ENCODE measurements at regions not wholly inside any gene's neighbourhood (a gene's known extent, or its start where the extent isn't known, plus 50 kb on each side); places are given as distances from the start of the nearest gene placed in this dataset.

GRCh38 chr4:66164869-66165268, 494.6 kb upstream of the EPHA5 start:
- no peak overlapping the region for H3K4me3 ChIP-seq (ENCODE audit: low read length)
- no peaks in the 10 kb centered on the region for H3F3A ChIP-seq (ENCODE audit: control insufficient read depth, insufficient read depth)
- no peaks in the 10 kb centered on the region for H3K27me3 ChIP-seq (ENCODE audit: control insufficient read depth, low read length)
- no peak for TF ChIP-seq EZH2phosphoT487 (IDR thresholded peaks at IDR 0.05; ENCODE audit: borderline replicate concordance, low read length)
- TF ChIP-seq, protein P1, sequence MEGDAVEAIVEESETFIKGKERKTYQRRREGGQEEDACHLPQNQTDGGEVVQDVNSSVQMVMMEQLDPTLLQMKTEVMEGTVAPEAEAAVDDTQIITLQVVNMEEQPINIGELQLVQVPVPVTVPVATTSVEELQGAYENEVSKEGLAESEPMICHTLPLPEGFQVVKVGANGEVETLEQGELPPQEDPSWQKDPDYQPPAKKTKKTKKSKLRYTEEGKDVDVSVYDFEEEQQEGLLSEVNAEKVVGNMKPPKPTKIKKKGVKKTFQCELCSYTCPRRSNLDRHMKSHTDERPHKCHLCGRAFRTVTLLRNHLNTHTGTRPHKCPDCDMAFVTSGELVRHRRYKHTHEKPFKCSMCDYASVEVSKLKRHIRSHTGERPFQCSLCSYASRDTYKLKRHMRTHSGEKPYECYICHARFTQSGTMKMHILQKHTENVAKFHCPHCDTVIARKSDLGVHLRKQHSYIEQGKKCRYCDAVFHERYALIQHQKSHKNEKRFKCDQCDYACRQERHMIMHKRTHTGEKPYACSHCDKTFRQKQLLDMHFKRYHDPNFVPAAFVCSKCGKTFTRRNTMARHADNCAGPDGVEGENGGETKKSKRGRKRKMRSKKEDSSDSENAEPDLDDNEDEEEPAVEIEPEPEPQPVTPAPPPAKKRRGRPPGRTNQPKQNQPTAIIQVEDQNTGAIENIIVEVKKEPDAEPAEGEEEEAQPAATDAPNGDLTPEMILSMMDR (IDR thresholded peaks at IDR 0.05; ENCODE audit: low read depth, low read length, poor library complexity, severe bottlenecking), result no peak
- no peaks in the 10 kb centered on the region for H4K20me1 ChIP-seq (ENCODE audit: control insufficient read depth, insufficient read depth, low read depth, low read length)
- H3K36me3 ChIP-seq (ENCODE audit: control insufficient read depth, low read length), result no peaks in the 10 kb centered on the region
- H3K79me2 ChIP-seq (ENCODE audit: control insufficient read depth, low read length), result no peaks in the 10 kb centered on the region
- no peaks in the 10 kb centered on the region for H3K9me3 ChIP-seq (ENCODE audit: control insufficient read depth, insufficient read depth, low read length)
- no peaks in the 10 kb centered on the region for H3K9me2 ChIP-seq (replicated peaks; ENCODE audit: control insufficient read depth, low read length)
- no peaks in the 10 kb centered on the region for H3K4me1 ChIP-seq (ENCODE audit: control insufficient read depth, low read length)
- H3K4me2 ChIP-seq (ENCODE audit: low read length), result no peak overlapping the region
- no peak overlapping the region for H3K27ac ChIP-seq (ENCODE audit: low read depth, low read length)

- no peak overlapping the region for H3K27ac ChIP-seq (ENCODE audit: low read depth, low read length)
- no peaks in the 10 kb centered on the region for H4K20me1 ChIP-seq (ENCODE audit: control insufficient read depth, insufficient read depth, low read depth, low read length)
- H3K9me2 ChIP-seq (replicated peaks; ENCODE audit: control insufficient read depth, low read length), result no peaks in the 10 kb centered on the region
- H3K27me3 ChIP-seq (ENCODE audit: control insufficient read depth, low read length), result no peaks in the 10 kb centered on the region
- no peaks in the 10 kb centered on the region for H3K79me2 ChIP-seq (ENCODE audit: control insufficient read depth, low read length)
- no peaks in the 10 kb centered on the region for H3K9me3 ChIP-seq (ENCODE audit: control insufficient read depth, insufficient read depth, low read length)
- H3F3A ChIP-seq (ENCODE audit: control insufficient read depth, insufficient read depth), result no peaks in the 10 kb centered on the region
- TF ChIP-seq, protein P1 (IDR thresholded peaks at IDR 0.05; ENCODE audit: low read depth, low read length, poor library complexity, severe bottlenecking), result no peak
- TF ChIP-seq EZH2phosphoT487 (IDR thresholded peaks at IDR 0.05; ENCODE audit: borderline replicate concordance, low read length), result no peak
- H3K4me1 ChIP-seq (ENCODE audit: control insufficient read depth, low read length), result no peaks in the 10 kb centered on the region
- H3K36me3 ChIP-seq (ENCODE audit: control insufficient read depth, low read length), result no peaks in the 10 kb centered on the region
- no peak overlapping the region for H3K4me2 ChIP-seq (ENCODE audit: low read length)
- no peak overlapping the region for H3K4me3 ChIP-seq (ENCODE audit: low read length)
Measured at GRCh38 chr4:66160606-66161005, 490.3 kb upstream of the EPHA5 start.

- Histone ChIP-seq H3K4me2 (ENCODE audit: low read length) (no peak overlapping the region), H3K27ac (ENCODE audit: low read depth, low read length) (no peak overlapping the region), H3K4me1 (ENCODE audit: control insufficient read depth, low read length) (no peaks in the 10 kb centered on the region), H3K9me3 (ENCODE audit: control insufficient read depth, insufficient read depth, low read length) (no peaks in the 10 kb centered on the region), H3K9me2 (replicated peaks; ENCODE audit: control insufficient read depth, low read length) (no peaks in the 10 kb centered on the region), H3K36me3 (ENCODE audit: control insufficient read depth, low read length) (no peaks in the 10 kb centered on the region), H4K20me1 (ENCODE audit: control insufficient read depth, insufficient read depth, low read depth, low read length) (no peaks in the 10 kb centered on the region), H3K27me3 (ENCODE audit: control insufficient read depth, low read length) (no peaks in the 10 kb centered on the region), H3K4me3 (ENCODE audit: low read length) (no peak overlapping the region), H3F3A (ENCODE audit: control insufficient read depth, insufficient read depth) (no peaks in the 10 kb centered on the region), H3K79me2 (ENCODE audit: control insufficient read depth, low read length) (no peaks in the 10 kb centered on the region)
- no peak for TF ChIP-seq EZH2phosphoT487 (IDR thresholded peaks at IDR 0.05; ENCODE audit: borderline replicate concordance, low read length)
- TF ChIP-seq, protein P1 (IDR thresholded peaks at IDR 0.05; ENCODE audit: low read depth, low read length, poor library complexity, severe bottlenecking), result no peak
Measured at GRCh38 chr4:66157594-66157993, 487.3 kb upstream of the EPHA5 start.

- no peaks in the 10 kb centered on the region for H3K9me2 ChIP-seq (replicated peaks; ENCODE audit: control insufficient read depth, low read length)
- no peak overlapping the region for H3K4me2 ChIP-seq (ENCODE audit: low read length)
- H3F3A ChIP-seq (ENCODE audit: control insufficient read depth, insufficient read depth), result no peaks in the 10 kb centered on the region
- H3K4me3 ChIP-seq (ENCODE audit: low read length), result no peak overlapping the region
- H3K27ac ChIP-seq (ENCODE audit: low read depth, low read length), result no peak overlapping the region
- H3K9me3 ChIP-seq (ENCODE audit: control insufficient read depth, insufficient read depth, low read length), result no peaks in the 10 kb centered on the region
- H4K20me1 ChIP-seq (ENCODE audit: control insufficient read depth, insufficient read depth, low read depth, low read length), result no peaks in the 10 kb centered on the region
- no peaks in the 10 kb centered on the region for H3K4me1 ChIP-seq (ENCODE audit: control insufficient read depth, low read length)
- no peaks in the 10 kb centered on the region for H3K36me3 ChIP-seq (ENCODE audit: control insufficient read depth, low read length)
- no peaks in the 10 kb centered on the region for H3K79me2 ChIP-seq (ENCODE audit: control insufficient read depth, low read length)
- TF ChIP-seq, protein P1 (IDR thresholded peaks at IDR 0.05; ENCODE audit: low read depth, low read length, poor library complexity, severe bottlenecking), result no peak
- no peak for TF ChIP-seq EZH2phosphoT487 (IDR thresholded peaks at IDR 0.05; ENCODE audit: borderline replicate concordance, low read length)
- no peaks in the 10 kb centered on the region for H3K27me3 ChIP-seq (ENCODE audit: control insufficient read depth, low read length)
Measured at GRCh38 chr4:66130042-66130441, 459.8 kb upstream of the EPHA5 start.
